HEK293T (cell line): ENCODE measurements at regions not wholly inside any gene's neighbourhood (a gene's known extent, or its start where the extent isn't known, plus 50 kb on each side); places are given as distances from the start of the nearest gene placed in this dataset.

Source experiments
- ARNT ChIP-seq: fragments of 450-650 bp; IDR thresholded peaks from 2 replicates; pipeline ENCODE4 v1.6.1; 2017; ENCODE audit warnings: mild to moderate bottlenecking
- BHLHE40 ChIP-seq: fragments of 450-650 bp; IDR thresholded peaks from 2 replicates; pipeline ENCODE4 v1.6.1; 2016; ENCODE audit warnings: mild to moderate bottlenecking, moderate library complexity, borderline replicate concordance
- FOXA1 ChIP-seq: fragments of 450-650 bp; IDR thresholded peaks from 2 replicates; pipeline ENCODE4 v1.6.1; 2016; ENCODE audit warnings: mild to moderate bottlenecking
- FOXK2 ChIP-seq: fragments of 450-650 bp; IDR thresholded peaks from 2 replicates; pipeline ENCODE4 v1.6.1; 2016; ENCODE audit warnings: mild to moderate bottlenecking
- FOXM1 ChIP-seq: fragments of 450-650 bp; IDR thresholded peaks from 2 replicates; pipeline ENCODE4 v1.6.1; 2017; ENCODE audit warnings: mild to moderate bottlenecking, borderline replicate concordance
- LEF1 ChIP-seq: fragments of 450-650 bp; IDR thresholded peaks from 2 replicates; pipeline ENCODE4 v1.6.1; 2017; ENCODE audit warnings: mild to moderate bottlenecking, borderline replicate concordance
- NFRKB ChIP-seq: fragments of 450-650 bp; IDR thresholded peaks from 2 replicates; pipeline ENCODE4 v1.6.1; 2016; ENCODE audit warnings: mild to moderate bottlenecking, moderate library complexity
- PKNOX1 ChIP-seq: fragments of 450-650 bp; IDR thresholded peaks from 2 replicates; pipeline ENCODE4 v1.6.1; 2016
- SP1 ChIP-seq: fragments of 450-650 bp; IDR thresholded peaks from 2 replicates; pipeline ENCODE4 v1.6.1; 2017
- SUZ12 ChIP-seq: fragments of 450-650 bp; IDR thresholded peaks from 2 replicates; pipeline ENCODE4 v1.6.1; 2016; ENCODE audit warnings: mild to moderate bottlenecking
- TARDBP ChIP-seq: fragments of 450-650 bp; IDR thresholded peaks from 2 replicates; pipeline ENCODE4 v1.6.1; 2016

DNA sequence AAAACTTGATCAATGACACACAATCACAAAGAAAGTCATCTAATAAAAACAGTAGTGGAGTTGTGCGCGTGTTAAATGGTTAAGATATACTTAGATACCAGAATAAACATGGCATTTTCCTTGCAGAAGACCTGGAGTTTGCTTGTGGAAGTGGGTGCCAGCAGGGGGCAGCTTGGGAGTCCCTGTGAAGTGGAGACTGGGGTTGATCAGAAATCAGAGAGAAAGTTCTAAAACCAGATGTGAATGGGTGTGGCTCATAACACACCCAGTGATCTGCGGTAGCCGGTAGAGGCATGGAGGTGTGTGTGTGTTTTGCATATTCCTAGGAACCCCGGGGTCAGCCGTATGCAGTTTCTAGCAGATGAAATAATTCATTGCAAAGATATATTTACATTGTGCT lies 300.1 kb upstream of the TRIB2 start:
- TF ChIP-seq FOXM1 (no peak), SUZ12 (no peak), BHLHE40 (no peak), LEF1 (no peak), FOXA1 (no peak), SP1 (no peak), NFRKB (no peak), TARDBP (no peak), PKNOX1 (no peak), ARNT (no peak), FOXK2 (no peak)
